Middle frontal gyrus (tissue), 1 donor: ENCODE measurements at regions not wholly inside any gene's neighbourhood (a gene's known extent, or its start where the extent isn't known, plus 50 kb on each side); places are given as distances from the start of the nearest gene placed in this dataset.
A peak's percentile ranks its signal among the peaks of the same experiment; 100 is the strongest.
"Not testable (repeated sequence)": the region's sequence is repeated elsewhere in the genome, so short reads cannot be mapped to it uniquely, and the experiment has no call there.

ENCODE experiments used
- DNase-seq: peaks from one replicate; pipeline ENCODE4 v3.0.0-alpha.2; 2015; ENCODE audit warnings: low spot score; ENCODE audit errors: extremely low spot score

GRCh38 chr4:112770114-112770513 is 133.2 kb downstream of the LARP7 start:
- DNase-seq = no peak

- no peak for DNase-seq
Observed at GRCh38 chr4:112775801-112776200, 138.9 kb downstream of the LARP7 start.

GRCh38 chr4:112776535-112776934 is 139.6 kb downstream of the LARP7 start:
- no peak for DNase-seq

GRCh38 chr4:112778520-112778919 is 141.6 kb downstream of the LARP7 start:
- DNase-seq = no peak

- no peak for DNase-seq
Observed at GRCh38 chr4:112793033-112793432, 156.1 kb downstream of the LARP7 start.

GRCh38 chr4:112800001-112800400 is 163.1 kb downstream of the LARP7 start:
- DNase-seq = no peak

GRCh38 chr4:112801341-112801740 is 164.4 kb downstream of the LARP7 start:
- no peak for DNase-seq

GRCh38 chr4:112802780-112803179 is 165.8 kb downstream of the LARP7 start:
- DNase-seq = no peak

- DNase-seq = no peak
Observed at GRCh38 chr4:112807083-112807482, 170.1 kb downstream of the LARP7 start.

- no peak for DNase-seq
Observed at GRCh38 chr4:112808001-112808400, 171.1 kb downstream of the LARP7 start.

- no peak for DNase-seq
Observed at GRCh38 chr4:112813790-112814189, 176.8 kb downstream of the LARP7 start.

- DNase-seq = peak; percentile 81
Observed at GRCh38 chr4:112817933-112818593, 181.1 kb downstream of the LARP7 start.

GRCh38 chr4:112818594-112818965 is 181.6 kb downstream of the LARP7 start:
- DNase-seq = no peak

- DNase-seq = no peak
Observed at GRCh38 chr4:112819729-112820128, 182.8 kb downstream of the LARP7 start.

- DNase-seq = no peak
Observed at GRCh38 chr4:112823156-112823555, 186.2 kb downstream of the LARP7 start.

GRCh38 chr4:112823606-112824005 is 186.7 kb downstream of the LARP7 start:
- DNase-seq = no peak

- DNase-seq = no peak
Observed at GRCh38 chr4:112830753-112831386, 193.9 kb downstream of the LARP7 start.

- no peak for DNase-seq
Observed at GRCh38 chr4:112832493-112832892, 195.6 kb downstream of the LARP7 start.

- DNase-seq = no peak
Observed at GRCh38 chr4:112836895-112837294, 200.0 kb downstream of the LARP7 start.

GRCh38 chr4:112838015-112838414 is 201.1 kb downstream of the LARP7 start:
- not testable (repeated sequence) for DNase-seq

GRCh38 chr4:112840061-112840460 is 203.1 kb downstream of the LARP7 start:
- DNase-seq = no peak

- DNase-seq = no peak
Observed at GRCh38 chr4:112840619-112841018, 203.7 kb downstream of the LARP7 start.

GRCh38 chr4:112842513-112842912 is 205.6 kb downstream of the LARP7 start:
- no peak for DNase-seq
